SK-N-SH (cell line): ENCODE measurements at regions not wholly inside any gene's neighbourhood (a gene's known extent, or its start where the extent isn't known, plus 50 kb on each side); places are given as distances from the start of the nearest gene placed in this dataset.

ENCODE experiments used
- CTCF ChIA-PET: fragments of 300-600, 350-600 bp; formaldehyde crosslinking; extraction: SDS; loops from one replicate; lab custom pipeline; 2021; lab: Yijun Ruan, JAX
- POLR2A ChIA-PET: fragments of 350-600 bp; sonication (Branson Sonifier 250); formaldehyde crosslinking; extraction: SDS; loops from one replicate; lab custom pipeline; 2020; ENCODE audit warnings: antibody characterized with exemption, inconsistent platforms; lab: Yijun Ruan, JAX
- DNase-seq: peaks from one replicate; pipeline ENCODE4 v3.0.0; 2012
- H2AFZ ChIP-seq: fragments of 200-600 bp; sonication (generic); 2 replicates; pipeline ENCODE4 v1.8.1; 2016; ENCODE audit warnings: antibody characterized with exemption, mild to moderate bottlenecking, low read depth
- H3F3A ChIP-seq: fragments of 200-600 bp; sonication (generic); replicated peaks from 2 replicates; pipeline ENCODE3; 2016; ENCODE audit warnings: antibody characterized with exemption, mild to moderate bottlenecking; ENCODE audit not compliant: insufficient read depth
- H3K27ac ChIP-seq, 2 experiments: fragments of 200-500 bp in 1 of 2; fragments of 200-600 bp in 1 of 2; sonication (Bioruptor generic) in 1 of 2; sonication (generic), shearing (Covaris generic) in 1 of 2; 2 replicates each; pipeline versions ENCODE4 v1.5.1 to v1.6.1; 2014 to 2016; ENCODE audit warnings: low read depth in 2 of 2, inconsistent platforms in 1 of 2, low read length in 1 of 2, mild to moderate bottlenecking in 1 of 2, mixed read lengths in 1 of 2
- H3K27me3 ChIP-seq: fragments of 200-600 bp; sonication (generic), shearing (Covaris generic); 2 replicates; pipeline ENCODE4 v1.6.1; 2016; ENCODE audit warnings: mixed run types; ENCODE audit not compliant: insufficient read depth
- H3K36me3 ChIP-seq, 2 experiments: fragments of 200-500 bp in 1 of 2; fragments of 200-600 bp in 1 of 2; sonication (Bioruptor generic) in 1 of 2; sonication (generic) in 1 of 2; replicated peaks in 1 of 2; 2 replicates each; pipeline versions ENCODE3 to v1.5.1; 2014 to 2016; ENCODE audit warnings: low read length in 1 of 2, mild to moderate bottlenecking in 1 of 2; ENCODE audit not compliant: insufficient read depth in 2 of 2, control insufficient read depth in 1 of 2
- H3K4me1 ChIP-seq, 2 experiments: fragments of 200-500 bp in 1 of 2; fragments of 200-600 bp in 1 of 2; sonication (Bioruptor generic) in 1 of 2; sonication (generic), shearing (Covaris generic) in 1 of 2; 2 replicates each; pipeline versions ENCODE4 v1.5.1 to v1.6.1; 2014 to 2016; ENCODE audit warnings: low read depth in 1 of 2, low read length in 1 of 2, mixed run types in 1 of 2; ENCODE audit not compliant: insufficient read depth in 2 of 2, control insufficient read depth in 1 of 2
- H3K4me2 ChIP-seq: fragments of 200-600 bp; sonication (generic), shearing (Covaris generic); 2 replicates; pipeline ENCODE4 v1.6.1; 2017; ENCODE audit warnings: mixed run types
- H3K4me3 ChIP-seq, 2 experiments: fragments of 200-500 bp in 1 of 2; fragments of 200-600 bp in 1 of 2; sonication (Bioruptor generic) in 1 of 2; sonication (generic), shearing (Covaris generic) in 1 of 2; 2 replicates each; pipeline versions ENCODE4 v1.5.1 to v1.8.1; 2014 to 2016; ENCODE audit warnings: low read depth in 2 of 2, inconsistent platforms in 1 of 2, low read length in 1 of 2, mild to moderate bottlenecking in 1 of 2, mixed read lengths in 1 of 2, moderate library complexity in 1 of 2
- H3K79me2 ChIP-seq: fragments of 200-600 bp; sonication (generic); 2 replicates; pipeline ENCODE4 v1.8.1; 2017; ENCODE audit warnings: mild to moderate bottlenecking; ENCODE audit not compliant: insufficient read depth
- H3K9ac ChIP-seq: fragments of 200-600 bp; sonication (generic); 2 replicates; pipeline ENCODE4 v1.6.1; 2017; ENCODE audit warnings: mixed run types
- H3K9me2 ChIP-seq: fragments of 200-600 bp; sonication (generic); 2 replicates; pipeline ENCODE4 v1.6.1; 2017; ENCODE audit warnings: mixed run types
- H3K9me3 ChIP-seq: fragments of 200-600 bp; sonication (generic); 2 replicates; pipeline ENCODE4 v1.6.1; 2017; ENCODE audit warnings: mixed run types, mild to moderate bottlenecking, moderate library complexity
- H4K20me1 ChIP-seq: fragments of 200-600 bp; sonication (generic); 2 replicates; pipeline ENCODE4 v1.6.1; 2017; ENCODE audit warnings: mild to moderate bottlenecking, mixed run types; ENCODE audit not compliant: insufficient read depth
- EZH2phosphoT487 ChIP-seq: fragments of 200-600 bp; sonication (generic); IDR thresholded peaks from 2 replicates; pipeline ENCODE4 v1.6.1; 2017; ENCODE audit warnings: low read depth, mixed run types, mild to moderate bottlenecking, antibody characterized with exemption, moderate library complexity, borderline replicate concordance
- FOXJ3 ChIP-seq: sonication (generic); formaldehyde crosslinking; IDR thresholded peaks from 2 replicates; pipeline ENCODE4 v1.5.1; 2020; ENCODE audit warnings: mild to moderate bottlenecking, missing genetic modification reagents
- FOXM1 ChIP-seq: IDR thresholded peaks from 2 replicates; pipeline ENCODE4 v1.4.0; 2012; ENCODE audit warnings: low read depth, mild to moderate bottlenecking
- GATA2 ChIP-seq: sonication (generic); formaldehyde crosslinking; IDR thresholded peaks from 2 replicates; pipeline ENCODE4 v1.5.0; 2020; ENCODE audit warnings: mild to moderate bottlenecking, missing genetic modification reagents
- MAX ChIP-seq: IDR thresholded peaks from 2 replicates; pipeline ENCODE4 v1.4.0; 2012; ENCODE audit warnings: low read depth
- NFIC ChIP-seq: IDR thresholded peaks from 2 replicates; pipeline ENCODE4 v1.4.0; 2012; ENCODE audit warnings: borderline replicate concordance
- PBX3 ChIP-seq: IDR thresholded peaks from 2 replicates; pipeline ENCODE4; 2012
- SIN3A ChIP-seq: IDR thresholded peaks from 2 replicates; pipeline ENCODE4 v1.6.1; 2012; ENCODE audit warnings: low read depth, mild to moderate bottlenecking, low read length, moderate library complexity, borderline replicate concordance
- TCF12 ChIP-seq: IDR thresholded peaks from 2 replicates; pipeline ENCODE4 v1.4.0; 2012
- USF1 ChIP-seq: IDR thresholded peaks from 2 replicates; pipeline ENCODE4 v1.4.0; 2012; ENCODE audit warnings: low read depth, borderline replicate concordance
- YY1 ChIP-seq: IDR thresholded peaks from 2 replicates; pipeline ENCODE4 v1.4.0; 2012; ENCODE audit warnings: low read depth, mild to moderate bottlenecking
- WGBS: methylation state at CpG from one replicate; pipeline ENCODE4 v1.1.6; 2017; ENCODE audit warnings: low lambda C conversion rate; 5-methylcytosine and 5-hydroxymethylcytosine counted together
- TF ChIP-seq, protein P1 (sequence below): IDR thresholded peaks from 2 replicates; pipeline ENCODE4 v1.4.0; 2012; ENCODE audit warnings: low read depth, borderline replicate concordance

DNA sequence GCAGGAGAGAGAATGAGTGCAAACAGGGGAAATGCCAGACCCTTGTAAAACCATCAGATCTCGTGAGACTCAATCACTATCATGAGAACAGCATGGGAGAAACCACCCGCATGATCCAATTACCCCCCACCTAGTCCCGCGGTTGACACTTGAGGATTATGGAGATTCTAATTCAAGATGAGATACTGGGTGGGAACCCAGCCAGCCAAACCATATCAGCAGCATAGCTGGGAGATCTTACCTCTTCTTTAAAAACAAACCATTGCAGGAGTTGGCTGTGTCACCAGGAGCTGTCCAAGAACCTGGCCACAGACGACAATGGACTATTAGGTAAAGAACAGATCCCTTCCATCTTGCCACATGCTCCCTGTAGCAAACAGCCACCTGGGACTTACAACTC, 422.7 kb downstream of the MATN1 start:
- Histone ChIP-seq H2AFZ (no peak overlapping the region), H3K36me3 (no peaks in the 10 kb centered on the region), H3K4me3 (no peak overlapping the region), H3K9ac (no peak overlapping the region), H3K4me2 (no peak overlapping the region), H3F3A (no peaks in the 10 kb centered on the region), H3K79me2 (no peaks in the 10 kb centered on the region), H4K20me1 (no peaks in the 10 kb centered on the region), H3K9me2 (no peaks in the 10 kb centered on the region), H3K27me3 (no peaks in the 10 kb centered on the region), H3K27ac (no peak overlapping the region), H3K4me1 (peaks cover 0 to 4% of the 10 kb centered on the region in 2 experiments; a peak in 1 of 4 replicates), H3K9me3 (no peaks in the 10 kb centered on the region)
- WGBS: 39% methylated on average over 4 of the region's 5 CpGs
- no peak for DNase-seq
- POLR2A ChIA-PET: no interaction called here
- CTCF ChIA-PET: interaction anchor here (0.8 to 1.2 kb wide), 2 partner anchors 7 to 10 kb away, joined by 3 to 5 read pairs; no protein-coding TSS in a partner anchor
- TF ChIP-seq FOXM1: no peak
- no peak for TF ChIP-seq NFIC
- TF ChIP-seq, protein P1, sequence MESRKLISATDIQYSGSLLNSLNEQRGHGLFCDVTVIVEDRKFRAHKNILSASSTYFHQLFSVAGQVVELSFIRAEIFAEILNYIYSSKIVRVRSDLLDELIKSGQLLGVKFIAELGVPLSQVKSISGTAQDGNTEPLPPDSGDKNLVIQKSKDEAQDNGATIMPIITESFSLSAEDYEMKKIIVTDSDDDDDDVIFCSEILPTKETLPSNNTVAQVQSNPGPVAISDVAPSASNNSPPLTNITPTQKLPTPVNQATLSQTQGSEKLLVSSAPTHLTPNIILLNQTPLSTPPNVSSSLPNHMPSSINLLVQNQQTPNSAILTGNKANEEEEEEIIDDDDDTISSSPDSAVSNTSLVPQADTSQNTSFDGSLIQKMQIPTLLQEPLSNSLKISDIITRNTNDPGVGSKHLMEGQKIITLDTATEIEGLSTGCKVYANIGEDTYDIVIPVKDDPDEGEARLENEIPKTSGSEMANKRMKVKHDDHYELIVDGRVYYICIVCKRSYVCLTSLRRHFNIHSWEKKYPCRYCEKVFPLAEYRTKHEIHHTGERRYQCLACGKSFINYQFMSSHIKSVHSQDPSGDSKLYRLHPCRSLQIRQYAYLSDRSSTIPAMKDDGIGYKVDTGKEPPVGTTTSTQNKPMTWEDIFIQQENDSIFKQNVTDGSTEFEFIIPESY: no peak
- TF ChIP-seq MAX: no peak
- TF ChIP-seq TCF12: no peak
- no peak for TF ChIP-seq PBX3
- TF ChIP-seq SIN3A: no peak
- no peak for TF ChIP-seq YY1
- no peak for TF ChIP-seq GATA2 (CRISPR knock-in tag)
- TF ChIP-seq EZH2phosphoT487: no peak
- no peak for TF ChIP-seq FOXJ3 (CRISPR knock-in tag)
- TF ChIP-seq USF1: no peak

GRCh38 chr1:30299393-30299792, 424.0 kb downstream of the MATN1 start:
- H3K4me1 ChIP-seq: peaks cover 0 to 4% of the 10 kb centered on the region in 2 experiments; a peak in 1 of 4 replicates
- no peak for DNase-seq
- H3F3A ChIP-seq: no peaks in the 10 kb centered on the region
- TF ChIP-seq EZH2phosphoT487: no peak
- no peak overlapping the region for H3K27ac ChIP-seq
- no peaks in the 10 kb centered on the region for H3K27me3 ChIP-seq
- no peak overlapping the region for H3K4me2 ChIP-seq
- no peaks in the 10 kb centered on the region for H3K9me2 ChIP-seq
- no peaks in the 10 kb centered on the region for H4K20me1 ChIP-seq
- no peaks in the 10 kb centered on the region for H3K36me3 ChIP-seq
- WGBS: 61% methylated on average over 2 of the region's 2 CpGs
- H3K9me3 ChIP-seq: no peaks in the 10 kb centered on the region
- H3K9ac ChIP-seq: no peak overlapping the region
- POLR2A ChIA-PET: no interaction called here
- no peak overlapping the region for H3K4me3 ChIP-seq
- H2AFZ ChIP-seq: no peak overlapping the region
- H3K79me2 ChIP-seq: no peaks in the 10 kb centered on the region
- CTCF ChIA-PET: interaction anchor here (1.2 kb wide), 2 partner anchors 9 to 81 kb away, joined by 3 to 4 read pairs; no protein-coding TSS in a partner anchor
